Nephron (organoid): ENCODE measurements at regions not wholly inside any gene's neighbourhood (a gene's known extent, or its start where the extent isn't known, plus 50 kb on each side); places are given as distances from the start of the nearest gene placed in this dataset.

Experiments
- H3K27ac Mint-ChIP-seq, 3 experiments: 2 replicates each; pipeline ENCODE4 v1.8.0; 2020; ENCODE audit warnings: mixed read lengths in 3 of 3, mild to moderate bottlenecking in 2 of 3, moderate library complexity in 1 of 3
- H3K27me3 Mint-ChIP-seq: 2 replicates; pipeline ENCODE4 v1.8.0; 2021; ENCODE audit warnings: low read depth, mild to moderate bottlenecking, moderate library complexity, mixed read lengths
- H3K36me3 Mint-ChIP-seq: 2 replicates; pipeline ENCODE4 v1.8.0; 2020; ENCODE audit warnings: low read depth, mixed read lengths
- H3K4me1 Mint-ChIP-seq: 2 replicates; pipeline ENCODE4 v1.8.0; 2020; ENCODE audit warnings: mixed read lengths
- H3K4me3 Mint-ChIP-seq, 3 experiments: 2 replicates each; pipeline ENCODE4 v1.8.0; 2020; ENCODE audit warnings: mild to moderate bottlenecking in 3 of 3, mixed read lengths in 3 of 3, moderate library complexity in 2 of 3
- H3K9me3 Mint-ChIP-seq: 2 replicates; pipeline ENCODE4 v1.8.0; 2020; ENCODE audit warnings: mixed read lengths
- CTCF ChIP-seq, 3 experiments: fragments of 200-600 bp; sonication (generic); IDR thresholded peaks; one replicate each; pipeline ENCODE4 v1.5.0; 2021; ENCODE audit warnings: antibody characterized with exemption in 3 of 3; ENCODE audit not compliant: unreplicated experiment in 3 of 3

- TF ChIP-seq CTCF (IDR thresholded peaks at IDR 0.05; ENCODE audit: unreplicated experiment in 3 of 3), result no peak
- H3K36me3 Mint-ChIP-seq, result no peaks in the 10 kb centered on the region
- H3K4me3 Mint-ChIP-seq, result no peak overlapping the region
- H3K9me3 Mint-ChIP-seq, result no peaks in the 10 kb centered on the region
- H3K4me1 Mint-ChIP-seq, result peaks cover 49% of the 10 kb centered on the region
- peak overlapping the region in 1 of 3 experiments; percentile 43 for H3K27ac Mint-ChIP-seq
- no peaks in the 10 kb centered on the region for H3K27me3 Mint-ChIP-seq
Measured at GRCh38 chr2:220227266-220227920, 600.0 kb downstream of the SLC4A3 start.

- Mint-ChIP-seq H3K27me3 (no peaks in the 10 kb centered on the region), H3K27ac (peak overlapping the region in 2 of 3 experiments; percentile 10 to 23), H3K9me3 (no peaks in the 10 kb centered on the region), H3K4me3 (no peak overlapping the region), H3K4me1 (peaks cover 43% of the 10 kb centered on the region), H3K36me3 (no peaks in the 10 kb centered on the region)
- no peak for TF ChIP-seq CTCF (IDR thresholded peaks at IDR 0.05; ENCODE audit: unreplicated experiment in 3 of 3)
Measured at GRCh38 chr2:220228310-220229006, 601.0 kb downstream of the SLC4A3 start.

- Mint-ChIP-seq H3K27ac (no peak overlapping the region), H3K36me3 (no peaks in the 10 kb centered on the region), H3K27me3 (peaks cover 8% of the 10 kb centered on the region), H3K9me3 (peaks cover 2% of the 10 kb centered on the region), H3K4me3 (no peak overlapping the region), H3K4me1 (no peaks in the 10 kb centered on the region)
- TF ChIP-seq CTCF (IDR thresholded peaks at IDR 0.05; ENCODE audit: unreplicated experiment in 3 of 3), result no peak
Measured at GRCh38 chr2:220240641-220241040, 613.2 kb downstream of the SLC4A3 start.

- Mint-ChIP-seq H3K4me3 (no peak overlapping the region), H3K27me3 (peaks cover 8% of the 10 kb centered on the region)
Measured at GRCh38 chr2:220241423-220241822, 614.0 kb downstream of the SLC4A3 start.

GRCh38 chr2:220243571-220243970, 616.1 kb downstream of the SLC4A3 start:
- Mint-ChIP-seq H3K27me3 (peaks cover 8% of the 10 kb centered on the region), H3K4me3 (no peak overlapping the region), H3K27ac (no peak overlapping the region), H3K4me1 (peaks cover 6% of the 10 kb centered on the region), H3K9me3 (no peaks in the 10 kb centered on the region), H3K36me3 (no peaks in the 10 kb centered on the region)
- TF ChIP-seq CTCF (IDR thresholded peaks at IDR 0.05; ENCODE audit: unreplicated experiment in 3 of 3), result no peak

More at GRCh38 chr2:220241423-220241822, 614.0 kb downstream of the SLC4A3 start:
- Mint-ChIP-seq H3K9me3 (no peaks in the 10 kb centered on the region), H3K4me1 (no peaks in the 10 kb centered on the region), H3K27ac (no peak overlapping the region), H3K36me3 (no peaks in the 10 kb centered on the region)
- TF ChIP-seq CTCF (IDR thresholded peaks at IDR 0.05; ENCODE audit: unreplicated experiment in 3 of 3), result no peak
